GM12801 (cell line): ENCODE measurements at regions not wholly inside any gene's neighbourhood (a gene's known extent, or its start where the extent isn't known, plus 50 kb on each side); places are given as distances from the start of the nearest gene placed in this dataset.

ENCODE experiments used
- CTCF ChIP-seq: IDR thresholded peaks from one replicate; pipeline ENCODE4 v1.5.1; 2011; ENCODE audit warnings: control low read depth; ENCODE audit not compliant: insufficient read length; ENCODE audit errors: extremely low read depth

DNA sequence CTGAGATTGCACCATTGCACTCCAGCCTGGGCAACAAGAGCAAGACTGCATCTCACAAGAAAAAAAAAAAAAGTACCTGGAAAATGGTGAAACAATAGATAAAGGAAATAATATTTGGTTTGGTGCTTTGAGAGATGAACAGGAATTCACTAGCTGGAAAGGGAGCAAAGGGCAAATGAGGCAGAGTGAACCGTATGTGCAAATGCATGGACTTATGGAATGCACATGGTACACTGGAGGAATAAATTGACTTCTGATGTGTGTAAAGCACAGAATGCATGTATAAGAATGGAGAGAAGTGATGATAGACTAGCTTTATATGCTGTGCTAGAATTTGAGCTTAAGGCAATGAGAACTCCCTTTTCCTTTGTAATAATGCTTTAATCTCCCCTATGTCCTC, 413.3 kb downstream of the SPRY1 start:
- TF ChIP-seq CTCF: no peak

DNA sequence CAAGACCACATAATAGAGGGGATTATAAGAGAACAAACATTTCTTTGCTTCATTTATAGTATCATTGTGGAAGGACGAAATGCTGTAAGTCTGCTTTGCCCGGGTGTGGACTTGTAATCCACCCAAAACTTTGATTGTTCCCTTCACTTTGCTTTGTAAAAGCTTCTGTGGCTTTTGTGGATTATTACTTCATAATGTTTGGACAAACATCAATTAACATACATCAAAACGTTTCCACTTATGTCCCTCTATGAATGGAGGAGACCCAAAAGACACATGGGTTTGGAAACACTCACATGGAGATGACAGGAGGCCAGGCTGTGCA, 415.4 kb downstream of the SPRY1 start:
- TF ChIP-seq CTCF: no peak

DNA sequence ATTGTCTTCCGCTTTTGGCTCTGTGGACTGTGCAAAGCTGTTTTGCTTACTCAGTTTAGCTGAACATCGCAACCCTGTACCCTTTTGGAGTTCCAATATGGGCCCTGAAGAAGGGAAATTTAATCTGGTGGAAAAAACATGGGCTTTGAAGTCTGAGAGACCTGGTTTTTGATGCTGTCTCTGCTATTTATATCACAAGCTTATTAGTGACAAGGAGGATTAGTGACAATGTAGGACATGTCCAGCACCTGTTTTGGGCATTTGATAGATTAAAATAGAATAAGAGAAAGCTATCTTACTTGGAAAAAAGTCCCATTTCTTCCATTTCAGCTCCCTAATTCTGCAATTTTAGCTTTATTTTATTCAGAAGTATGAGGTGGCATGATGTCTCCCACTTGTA, 417.3 kb downstream of the SPRY1 start:
- no peak for TF ChIP-seq CTCF

DNA sequence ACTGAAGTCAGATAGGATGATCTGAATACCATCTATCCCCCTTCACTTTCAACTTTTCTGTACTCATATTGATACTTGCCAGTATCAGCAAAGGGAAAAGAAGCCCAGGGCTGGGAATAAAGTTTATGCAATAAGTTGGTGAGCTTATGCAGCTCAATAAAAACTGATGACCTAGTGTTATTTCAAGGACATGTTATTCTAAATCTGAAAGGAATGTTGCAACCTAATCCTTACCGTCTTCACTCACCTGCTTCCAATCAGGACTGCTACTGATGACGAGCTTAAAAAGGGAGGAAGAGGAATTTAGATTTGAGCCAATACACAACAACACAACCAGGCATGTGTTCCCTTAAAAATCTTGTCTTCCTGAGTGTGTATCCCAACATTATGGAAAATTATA, 419.9 kb downstream of the SPRY1 start:
- TF ChIP-seq CTCF: no peak

DNA sequence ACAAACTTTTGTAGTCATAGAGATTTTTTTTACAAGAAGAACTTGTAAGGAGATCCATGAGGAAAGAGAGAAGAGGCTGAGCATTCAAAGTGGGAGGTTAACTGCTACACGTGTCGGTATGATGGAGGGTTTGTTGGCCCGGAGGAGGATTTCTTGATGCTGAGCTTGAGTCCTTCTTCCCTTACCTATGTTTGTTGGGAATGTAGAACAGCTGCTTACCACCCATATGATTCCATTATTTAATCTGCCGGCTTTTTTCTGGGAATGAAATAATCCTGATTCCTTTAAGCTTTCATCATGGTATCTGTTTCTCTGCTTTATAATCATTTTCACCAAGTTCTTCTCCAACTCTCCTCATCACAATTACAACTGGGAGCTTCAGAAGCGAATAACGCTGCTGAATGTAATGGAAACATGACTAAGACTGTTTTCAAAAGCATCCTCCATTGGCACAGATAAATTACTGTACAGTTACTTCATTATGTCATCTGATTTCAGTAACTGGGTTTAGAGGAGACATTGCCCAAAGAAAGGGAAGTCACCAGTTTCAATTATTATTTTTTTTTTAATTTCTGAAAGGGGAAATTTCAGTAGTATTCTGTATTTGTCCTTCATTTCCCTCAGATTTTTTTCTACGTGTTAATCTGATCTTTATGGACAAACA, 420.6 kb downstream of the SPRY1 start:
- TF ChIP-seq CTCF: no peak

DNA sequence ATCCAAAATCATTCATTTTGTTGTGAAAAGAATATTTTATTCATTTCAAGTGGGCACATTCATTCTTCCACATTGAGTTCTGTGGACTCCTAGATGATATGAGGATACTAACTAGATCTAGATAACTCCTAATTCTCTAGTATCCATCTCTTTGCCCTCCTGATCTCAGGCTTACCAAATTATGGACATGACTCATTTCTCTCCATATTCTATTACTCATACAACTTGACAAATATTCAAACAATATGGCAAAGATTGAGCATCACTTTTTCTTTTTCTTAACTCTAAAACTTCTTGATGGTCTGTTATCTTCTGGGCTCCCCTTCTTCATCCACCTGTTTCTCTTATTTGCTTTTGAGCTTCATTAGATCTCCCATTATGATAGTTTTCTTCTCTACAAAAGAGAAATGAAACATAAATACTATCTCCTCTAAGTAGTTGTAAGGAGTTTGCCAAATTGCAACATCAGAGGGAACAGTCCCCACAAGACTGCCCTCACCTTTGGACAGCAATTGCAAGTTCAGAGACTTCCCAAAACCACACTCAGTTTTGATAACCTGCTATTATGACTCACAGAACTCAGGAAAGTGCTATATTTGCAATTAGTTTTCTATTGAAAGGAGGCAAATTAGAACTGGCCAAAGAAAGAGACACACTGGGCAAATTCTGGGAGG, 422.9 kb downstream of the SPRY1 start:
- TF ChIP-seq CTCF: no peak

- no peak for TF ChIP-seq CTCF
Observed at GRCh38 chr4:123821861-123822260, 425.3 kb downstream of the SPRY1 start.
